HG03060 (cell line): ENCODE measurements at regions not wholly inside any gene's neighbourhood (a gene's known extent, or its start where the extent isn't known, plus 50 kb on each side); places are given as distances from the start of the nearest gene placed in this dataset.
A peak's percentile ranks its signal among the peaks of the same experiment; 100 is the strongest.

Experiments used
- ATAC-seq: cut with Tn5 transposase; IDR thresholded peaks from one replicate; pipeline ENCODE4 v1.9.1; 2021; ENCODE audit warnings: low read depth, moderate number of reproducible peaks; ENCODE audit not compliant: unreplicated experiment

- no peak for ATAC-seq
These were observed 599.7 kb downstream of the ARAP2 start for GRCh38 chr4:35644591-35644990.

GRCh38 chr4:35649011-35649410 is 595.3 kb downstream of the ARAP2 start:
- ATAC-seq: no peak

- no peak for ATAC-seq
These were observed 594.5 kb downstream of the ARAP2 start for GRCh38 chr4:35649778-35650177.

- ATAC-seq: no peak
These were observed 592.1 kb downstream of the ARAP2 start for GRCh38 chr4:35652197-35652596.

DNA sequence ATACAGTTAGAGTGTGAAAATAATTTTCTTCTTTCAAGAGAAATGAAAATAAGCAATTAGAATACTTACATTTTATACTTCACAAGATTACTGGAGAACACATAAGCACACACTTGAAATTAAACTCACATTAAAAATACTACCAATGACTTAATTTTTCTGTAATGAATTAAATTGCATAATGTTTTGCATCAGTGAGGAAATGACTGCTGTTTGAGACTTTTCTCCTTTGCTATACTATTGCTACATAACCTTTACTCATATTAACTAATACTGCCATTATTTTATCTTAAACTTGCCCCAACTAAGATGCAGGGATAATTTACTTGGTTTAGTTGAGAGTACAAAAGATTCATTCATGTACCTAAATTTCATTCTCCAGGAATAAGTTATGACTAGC is 590.9 kb downstream of the ARAP2 start:
- ATAC-seq: no peak

- no peak for ATAC-seq
These were observed 571.2 kb downstream of the ARAP2 start for GRCh38 chr4:35673137-35673536.

DNA sequence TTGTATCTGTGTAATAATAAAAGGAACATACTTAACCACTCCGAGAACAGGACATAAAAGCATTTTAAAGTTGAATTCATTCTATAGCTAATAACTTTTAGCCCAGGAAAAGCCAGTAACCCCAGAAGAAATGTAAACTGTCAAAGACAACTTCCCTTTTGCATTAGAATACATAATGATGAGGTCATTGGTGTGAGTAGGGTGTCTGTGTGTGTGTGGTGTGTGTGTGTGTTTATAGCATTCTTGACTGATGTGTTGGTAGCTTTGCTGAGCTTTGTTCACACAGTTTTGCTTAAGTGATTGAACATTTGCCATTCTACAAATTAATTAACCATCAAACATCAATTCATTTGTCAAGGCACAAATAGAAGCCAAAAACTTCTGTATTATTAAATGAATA is 559.6 kb downstream of the ARAP2 start:
- ATAC-seq: no peak

- no peak for ATAC-seq
These were observed 554.4 kb downstream of the ARAP2 start for GRCh38 chr4:35689870-35690269.

DNA sequence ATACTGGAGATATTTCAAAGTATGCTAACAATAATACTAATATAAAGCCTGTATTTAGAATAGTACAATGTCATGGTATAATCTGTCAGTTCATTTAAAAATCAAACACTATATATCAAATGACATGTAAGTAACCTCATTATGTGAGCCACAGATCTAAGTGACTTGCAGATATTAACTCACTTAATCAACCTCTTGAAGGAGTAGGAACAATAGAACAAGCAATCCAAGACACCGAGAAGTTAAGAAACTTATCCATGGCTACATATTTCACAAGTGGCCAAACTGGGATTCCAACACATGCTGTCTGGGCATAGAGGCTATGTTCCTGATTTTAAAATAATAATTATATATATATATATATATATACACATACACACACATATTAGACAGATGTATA is 554.0 kb downstream of the ARAP2 start:
- no peak for ATAC-seq

DNA sequence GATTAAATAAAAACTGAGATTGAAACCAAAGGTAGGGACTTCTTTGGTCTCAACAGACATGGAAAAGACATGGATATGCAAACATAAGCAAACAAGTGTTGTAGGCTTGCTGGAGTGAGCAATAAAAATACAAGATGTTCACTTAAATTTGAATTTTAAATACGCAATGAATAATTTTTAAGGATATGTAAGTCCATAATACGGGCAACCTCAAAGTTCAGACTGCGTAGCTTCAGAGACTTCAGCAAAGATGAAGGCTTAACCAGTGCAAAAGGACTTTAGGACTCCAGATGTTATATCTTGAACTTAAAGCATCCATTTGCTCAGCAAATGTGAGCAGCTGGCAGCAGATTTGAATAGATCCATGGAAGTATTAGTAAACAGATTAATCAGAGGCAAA is 549.3 kb downstream of the ARAP2 start:
- ATAC-seq: no peak

- ATAC-seq: no peak
These were observed 548.9 kb downstream of the ARAP2 start for GRCh38 chr4:35695421-35695820.

- peak; percentile 41 for ATAC-seq
These were observed 547.0 kb downstream of the ARAP2 start for GRCh38 chr4:35697210-35697736.

DNA sequence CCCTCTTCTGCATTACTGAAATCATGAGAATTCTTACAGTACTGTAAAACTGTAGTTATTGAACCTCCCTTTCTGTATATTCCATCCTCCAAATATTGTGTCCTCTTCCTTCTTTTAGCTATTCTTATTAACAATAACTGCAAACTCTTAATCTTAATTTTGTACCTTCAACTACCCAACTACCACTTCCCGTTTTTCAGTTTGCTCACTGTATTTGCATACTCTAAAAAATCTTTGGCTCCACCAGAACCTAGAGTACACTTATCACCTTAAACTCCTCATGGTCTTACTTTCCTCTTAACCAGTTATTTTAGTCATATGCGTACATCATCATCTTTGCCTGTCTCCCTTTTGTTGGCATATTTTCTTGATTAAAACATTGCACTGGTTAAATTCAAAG is 543.7 kb downstream of the ARAP2 start:
- no peak for ATAC-seq

DNA sequence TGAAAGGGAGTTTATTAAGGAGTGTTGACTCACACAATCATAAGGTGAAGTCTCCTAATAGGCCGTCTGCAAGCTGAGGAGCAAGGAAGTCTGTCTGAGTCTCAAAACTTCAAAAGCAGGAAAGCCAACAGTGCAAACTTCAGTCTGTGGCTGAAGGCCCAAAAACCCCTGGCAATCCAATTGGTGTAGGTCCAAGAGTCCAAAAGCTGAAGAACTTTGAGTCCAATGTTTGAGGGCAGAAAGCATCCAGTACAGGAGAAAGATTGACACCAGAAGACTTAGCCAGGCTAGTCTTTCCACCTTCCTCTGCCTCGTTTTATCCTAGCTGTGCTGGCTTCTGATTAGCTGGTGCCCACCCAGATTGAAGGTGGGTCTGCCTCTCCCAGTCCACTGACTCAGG is 535.2 kb downstream of the ARAP2 start:
- no peak for ATAC-seq

DNA sequence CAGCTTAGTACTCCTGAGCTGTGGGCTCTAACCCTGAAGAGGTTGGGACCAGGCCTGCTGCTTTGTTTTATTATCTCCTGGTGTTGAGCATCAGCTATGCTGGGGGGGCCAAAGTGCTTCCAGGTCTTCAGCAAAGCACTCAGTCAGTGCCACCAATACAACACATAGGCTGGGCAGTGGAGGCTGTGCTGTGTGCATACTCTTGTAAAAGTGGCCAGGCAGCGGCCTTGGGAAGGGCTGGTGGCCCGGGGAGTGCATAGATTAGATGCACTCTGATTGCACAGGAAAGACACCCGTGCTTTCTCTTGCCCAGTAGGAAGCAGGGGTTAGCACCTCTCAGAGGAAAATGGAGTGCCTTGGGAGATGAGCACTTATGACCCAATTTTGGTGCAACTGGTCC is 534.0 kb downstream of the ARAP2 start:
- no peak for ATAC-seq

- ATAC-seq: no peak
These were observed 533.2 kb downstream of the ARAP2 start for GRCh38 chr4:35711127-35711526.

- ATAC-seq: no peak
These were observed 520.3 kb downstream of the ARAP2 start for GRCh38 chr4:35723973-35724372.

GRCh38 chr4:35725131-35725530 is 519.2 kb downstream of the ARAP2 start:
- no peak for ATAC-seq

- ATAC-seq: no peak
These were observed 513.9 kb downstream of the ARAP2 start for GRCh38 chr4:35730414-35730813.

GRCh38 chr4:35734381-35735098 is 509.8 kb downstream of the ARAP2 start:
- peak; percentile 33 for ATAC-seq

- no peak for ATAC-seq
These were observed 505.0 kb downstream of the ARAP2 start for GRCh38 chr4:35739308-35739707.

GRCh38 chr4:35754047-35754446 is 490.3 kb downstream of the ARAP2 start:
- ATAC-seq: no peak

- ATAC-seq: no peak
These were observed 486.5 kb downstream of the ARAP2 start for GRCh38 chr4:35757836-35758235.
